WTC11 (cell line): ENCODE measurements at regions not wholly inside any gene's neighbourhood (a gene's known extent, or its start where the extent isn't known, plus 50 kb on each side); places are given as distances from the start of the nearest gene placed in this dataset.

Source experiments
- ARID4B ChIP-seq: sonication (generic); formaldehyde crosslinking; IDR thresholded peaks from 2 replicates; pipeline ENCODE4 v1.8.0; 2023; ENCODE audit warnings: missing genetic modification reagents, mild to moderate bottlenecking, borderline replicate concordance
- CTCF ChIP-seq: fragments of 200-600 bp; IDR thresholded peaks from 2 replicates; pipeline ENCODE4 v1.8.0; 2022; ENCODE audit warnings: antibody characterized with exemption
- E2F4 ChIP-seq: sonication (generic); formaldehyde crosslinking; IDR thresholded peaks from 2 replicates; pipeline ENCODE4 v1.8.1; 2022; ENCODE audit warnings: low read depth, mild to moderate bottlenecking, moderate library complexity, missing genetic modification reagents, borderline replicate concordance
- HMGXB4 ChIP-seq: sonication (generic); formaldehyde crosslinking; IDR thresholded peaks from 2 replicates; pipeline ENCODE4 v1.8.1; 2023; ENCODE audit warnings: mild to moderate bottlenecking, moderate library complexity, missing genetic modification reagents
- IRF1 ChIP-seq: sonication (generic); formaldehyde crosslinking; IDR thresholded peaks from 2 replicates; pipeline ENCODE4 v1.8.0; 2023; ENCODE audit warnings: missing genetic modification reagents
- KAT7 ChIP-seq: sonication (generic); formaldehyde crosslinking; IDR thresholded peaks from 2 replicates; pipeline ENCODE4 v1.8.1; 2023; ENCODE audit warnings: missing genetic modification reagents, mild to moderate bottlenecking, borderline replicate concordance
- MAX ChIP-seq: sonication (generic); formaldehyde crosslinking; IDR thresholded peaks from 2 replicates; pipeline ENCODE4 v1.8.0; 2022; ENCODE audit warnings: mild to moderate bottlenecking, missing genetic modification reagents
- ZBTB43 ChIP-seq: sonication (generic); formaldehyde crosslinking; IDR thresholded peaks from 2 replicates; pipeline ENCODE4 v1.8.1; 2023; ENCODE audit warnings: mild to moderate bottlenecking, missing genetic modification reagents
- ZNF138 ChIP-seq: sonication (generic); formaldehyde crosslinking; conservative IDR thresholded peaks from 2 replicates; pipeline ENCODE4 v1.8.1; 2022; ENCODE audit warnings: mild to moderate bottlenecking, moderate library complexity, missing genetic modification reagents
- ZNF512 ChIP-seq: sonication (generic); formaldehyde crosslinking; IDR thresholded peaks from 2 replicates; pipeline ENCODE4 v1.8.1; 2022; ENCODE audit warnings: missing genetic modification reagents, borderline replicate concordance

GRCh38 chr7:33850768-33851167 is 54.6 kb upstream of the BMPER start:
- no peak for TF ChIP-seq CTCF
- no peak for TF ChIP-seq KAT7 (CRISPR knock-in tag)
- TF ChIP-seq IRF1 (CRISPR knock-in tag) = no peak
- TF ChIP-seq ZNF512 (CRISPR knock-in tag) = no peak
- TF ChIP-seq MAX (CRISPR knock-in tag) = no peak
- TF ChIP-seq ARID4B = no peak
- TF ChIP-seq E2F4 (CRISPR knock-in tag) = no peak
- TF ChIP-seq HMGXB4 (CRISPR knock-in tag) = no peak
- TF ChIP-seq ZBTB43 (CRISPR knock-in tag) = no peak
- no peak for TF ChIP-seq ZNF138 (CRISPR knock-in tag)
